ENCODE measurements at regions not wholly inside any gene's neighbourhood (a gene's known extent, or its start where the extent isn't known, plus 50 kb on each side); places are given as distances from the start of the nearest gene placed in this dataset.

- no peak for TF ChIP-seq CTCF (IDR thresholded peaks at IDR 0.05; ENCODE audit: low read length)
- no peak for TF ChIP-seq EZH2 (IDR thresholded peaks at IDR 0.05; ENCODE audit: borderline replicate concordance, low read length)
These were observed 374.9 kb downstream of the MAT2B start for GRCh38 chr5:163880302-163880701.
